GM03348 (cell line): ENCODE measurements at regions not wholly inside any gene's neighbourhood (a gene's known extent, or its start where the extent isn't known, plus 50 kb on each side); places are given as distances from the start of the nearest gene placed in this dataset.
"Not testable (repeated sequence)": the region's sequence is repeated elsewhere in the genome, so short reads cannot be mapped to it uniquely, and the experiment has no call there.

Experiments used
- DNase-seq: peaks from one replicate; pipeline ENCODE4 v3.0.0; 2012; ENCODE audit warnings: low spot score

DNA sequence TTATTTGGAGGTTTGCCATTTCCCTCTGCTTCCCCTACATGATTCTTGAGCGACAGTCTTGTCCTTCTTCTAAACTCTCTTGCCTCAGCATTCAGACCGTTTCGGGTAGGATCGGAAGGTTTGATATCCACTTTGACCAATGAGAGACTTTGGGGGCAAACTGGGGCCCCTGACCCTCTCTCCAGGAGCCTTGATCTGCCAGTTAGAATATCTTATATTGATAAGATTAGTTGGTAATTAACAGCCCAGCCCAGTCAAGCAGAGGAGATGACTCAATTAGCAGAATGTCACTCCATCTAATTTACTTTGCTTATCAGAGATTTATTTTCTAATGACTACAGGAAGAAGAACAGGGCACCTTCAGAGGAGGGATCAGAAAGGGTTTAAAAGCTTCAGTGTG lies 532.8 kb downstream of the XYLT1 start:
- no peak for DNase-seq

DNA sequence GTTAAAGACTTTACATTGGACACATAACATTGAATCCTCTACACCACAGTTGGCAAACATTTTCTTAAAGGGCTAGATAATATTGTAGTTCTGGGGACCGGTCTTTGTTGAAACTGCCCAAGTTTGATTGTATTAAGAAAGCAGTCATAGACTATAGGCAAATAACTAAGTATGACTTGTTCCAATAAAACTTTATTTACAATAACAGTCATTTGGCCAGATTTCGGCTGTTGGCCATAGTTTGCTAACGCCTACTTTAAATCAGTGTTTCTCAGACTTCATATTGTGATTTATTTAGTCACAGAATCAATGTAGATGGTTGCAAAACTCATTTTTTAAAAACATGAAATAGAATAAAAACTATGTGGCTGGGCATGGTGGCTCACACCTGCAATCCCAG lies 531.8 kb downstream of the XYLT1 start:
- no peak for DNase-seq

DNA sequence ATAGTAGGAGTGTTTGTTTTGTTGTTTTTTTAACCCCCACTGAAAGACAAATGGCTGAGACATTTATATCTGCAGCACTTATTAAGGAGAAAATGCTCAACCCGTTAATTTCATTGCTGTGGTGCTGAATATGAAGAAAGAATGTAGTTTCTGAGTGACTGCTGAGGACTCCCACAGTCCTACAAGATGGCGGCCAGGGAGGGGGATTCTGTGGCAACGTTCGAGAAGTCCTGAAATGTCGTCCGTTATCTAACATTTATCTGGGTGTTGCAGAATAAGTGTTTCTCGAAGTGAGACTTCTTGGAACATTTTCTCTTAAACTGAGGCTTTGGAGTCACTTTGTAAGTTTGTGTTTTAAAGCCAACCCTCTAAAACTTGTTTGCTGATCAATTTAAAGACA lies 530.4 kb downstream of the XYLT1 start:
- DNase-seq, result no peak

DNA sequence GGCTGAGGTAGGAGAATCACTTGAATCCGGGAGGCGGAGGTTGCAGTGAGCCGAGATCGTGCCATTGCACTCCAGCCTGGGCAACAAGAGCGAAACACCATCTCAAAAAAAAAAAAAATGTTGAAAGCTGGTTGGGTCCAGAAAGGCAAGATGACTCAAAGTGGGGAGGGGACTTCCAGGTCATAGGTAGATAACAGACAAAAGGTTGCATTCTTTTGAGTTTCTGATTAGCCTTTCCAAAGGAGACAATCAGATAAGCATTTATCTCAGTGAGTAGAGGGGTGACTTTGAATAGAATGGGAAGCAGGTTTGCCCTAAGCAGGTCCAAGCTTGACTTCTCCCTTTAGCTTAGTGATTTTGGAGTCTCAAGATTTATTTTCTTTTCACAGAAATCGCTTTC lies 527.9 kb downstream of the XYLT1 start:
- not testable (repeated sequence) for DNase-seq

DNA sequence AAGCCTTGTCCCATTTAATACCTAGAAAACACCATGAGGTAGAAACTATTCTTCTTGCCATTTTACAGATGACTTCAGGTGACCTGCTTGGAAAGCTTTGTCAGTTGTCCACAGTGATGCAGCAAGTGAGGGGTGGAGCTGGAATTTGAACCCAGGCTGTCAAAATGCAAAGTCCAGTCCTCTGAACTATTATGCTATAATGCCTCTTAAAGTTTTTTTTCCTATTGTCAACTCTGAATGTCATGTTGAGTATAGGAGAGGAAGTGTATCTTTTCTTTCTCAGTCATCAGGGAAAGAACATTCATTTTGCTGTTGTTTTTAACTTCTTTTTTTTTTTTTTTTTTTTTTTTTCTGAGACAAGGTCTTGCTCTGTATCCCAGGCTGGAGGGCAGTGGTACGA lies 525.6 kb downstream of the XYLT1 start:
- DNase-seq, result no peak

DNA sequence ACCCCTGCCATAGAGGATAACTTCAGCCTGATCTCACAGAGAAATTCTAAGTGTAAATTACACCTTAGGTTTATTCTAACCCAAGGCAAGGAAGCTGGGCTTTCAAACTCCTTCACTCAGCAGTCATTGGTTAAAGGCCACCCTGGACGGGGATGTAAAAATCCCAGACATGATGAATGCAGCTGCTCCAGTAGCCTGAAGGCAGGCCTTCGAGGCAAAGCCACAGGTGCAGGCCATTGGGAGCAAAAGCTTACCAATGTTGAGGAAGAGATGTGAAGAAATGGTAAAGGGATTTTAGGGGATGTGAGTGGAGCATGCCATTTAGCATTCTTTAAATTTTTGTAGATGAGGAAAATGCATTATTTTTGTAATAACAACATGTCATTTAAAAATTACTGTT lies 514.4 kb downstream of the XYLT1 start:
- no peak for DNase-seq

DNA sequence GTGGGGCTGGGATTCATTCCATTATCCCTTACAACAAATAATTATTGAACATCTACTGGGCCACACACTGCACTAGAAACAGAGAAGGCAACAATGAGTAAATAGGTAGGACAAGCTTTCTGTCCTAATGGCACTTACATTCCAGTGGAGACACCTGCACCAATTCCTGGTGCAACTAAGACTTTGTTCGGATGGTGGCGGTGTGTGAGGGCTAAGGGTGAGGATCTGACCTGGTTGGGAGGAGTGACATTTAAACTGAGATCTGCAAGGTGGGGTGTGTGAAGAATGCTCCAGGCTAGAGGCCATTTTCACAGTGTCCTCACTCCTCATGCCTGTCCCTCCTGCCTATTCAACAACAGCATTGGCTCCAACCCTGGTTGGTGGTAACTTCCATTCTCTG lies 510.0 kb downstream of the XYLT1 start:
- no peak for DNase-seq

DNA sequence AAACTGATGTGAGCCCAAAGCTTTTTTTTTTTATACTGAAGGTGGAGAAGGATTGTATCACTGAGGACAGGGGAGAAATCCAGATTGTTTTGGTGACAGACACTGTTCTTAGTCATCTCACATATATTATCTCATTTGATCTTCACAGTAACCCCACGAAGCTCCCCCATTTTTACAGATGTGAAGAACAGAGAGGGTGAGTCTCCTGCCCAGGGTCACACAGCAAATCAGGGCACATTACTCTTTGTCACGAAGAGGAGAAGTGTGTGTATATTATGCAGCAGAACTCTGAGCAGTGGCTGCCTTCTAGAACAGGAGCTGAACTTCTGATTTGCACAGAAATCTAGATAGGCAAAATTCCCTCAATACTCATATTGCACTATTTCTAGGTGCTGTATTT lies 504.3 kb downstream of the XYLT1 start:
- DNase-seq, result no peak

DNA sequence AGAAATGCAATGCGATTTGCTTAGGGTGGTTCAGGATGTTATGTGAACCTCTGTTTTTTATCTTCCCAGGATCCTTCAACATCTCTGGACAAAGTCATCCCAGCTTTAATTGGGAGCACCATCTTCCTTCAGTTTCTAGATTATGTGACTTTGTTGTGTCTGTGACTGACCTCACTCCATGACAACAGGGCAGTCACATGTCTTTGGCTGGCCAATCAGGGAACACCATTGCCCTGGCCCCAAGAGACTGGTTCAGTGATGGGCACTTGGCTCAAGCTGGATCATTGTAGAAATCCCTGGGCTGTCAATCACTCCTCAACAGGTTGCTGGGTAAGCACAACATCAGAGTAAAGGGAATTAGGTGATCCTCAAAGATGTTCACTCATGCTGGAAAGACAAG lies 499.7 kb downstream of the XYLT1 start:
- no peak for DNase-seq

DNA sequence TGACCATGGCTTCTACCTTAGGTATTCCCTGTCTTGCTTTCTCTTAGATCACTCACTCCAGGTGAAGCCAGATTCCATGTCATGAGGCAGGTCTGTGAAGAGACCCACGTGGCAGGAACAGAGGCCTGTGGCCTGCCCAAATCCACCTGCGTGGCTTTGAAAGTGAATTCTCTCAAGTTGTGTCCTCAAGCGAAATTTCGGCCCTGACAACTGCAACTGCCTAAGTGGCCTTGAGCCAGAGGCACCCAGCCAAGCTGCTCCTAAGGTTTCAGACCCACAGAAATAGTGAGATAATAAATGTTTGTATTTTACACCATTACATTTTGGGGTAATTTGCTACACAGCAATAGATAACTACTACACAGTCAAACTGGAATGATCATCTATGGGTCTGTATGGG lies 497.9 kb downstream of the XYLT1 start:
- no peak for DNase-seq

DNA sequence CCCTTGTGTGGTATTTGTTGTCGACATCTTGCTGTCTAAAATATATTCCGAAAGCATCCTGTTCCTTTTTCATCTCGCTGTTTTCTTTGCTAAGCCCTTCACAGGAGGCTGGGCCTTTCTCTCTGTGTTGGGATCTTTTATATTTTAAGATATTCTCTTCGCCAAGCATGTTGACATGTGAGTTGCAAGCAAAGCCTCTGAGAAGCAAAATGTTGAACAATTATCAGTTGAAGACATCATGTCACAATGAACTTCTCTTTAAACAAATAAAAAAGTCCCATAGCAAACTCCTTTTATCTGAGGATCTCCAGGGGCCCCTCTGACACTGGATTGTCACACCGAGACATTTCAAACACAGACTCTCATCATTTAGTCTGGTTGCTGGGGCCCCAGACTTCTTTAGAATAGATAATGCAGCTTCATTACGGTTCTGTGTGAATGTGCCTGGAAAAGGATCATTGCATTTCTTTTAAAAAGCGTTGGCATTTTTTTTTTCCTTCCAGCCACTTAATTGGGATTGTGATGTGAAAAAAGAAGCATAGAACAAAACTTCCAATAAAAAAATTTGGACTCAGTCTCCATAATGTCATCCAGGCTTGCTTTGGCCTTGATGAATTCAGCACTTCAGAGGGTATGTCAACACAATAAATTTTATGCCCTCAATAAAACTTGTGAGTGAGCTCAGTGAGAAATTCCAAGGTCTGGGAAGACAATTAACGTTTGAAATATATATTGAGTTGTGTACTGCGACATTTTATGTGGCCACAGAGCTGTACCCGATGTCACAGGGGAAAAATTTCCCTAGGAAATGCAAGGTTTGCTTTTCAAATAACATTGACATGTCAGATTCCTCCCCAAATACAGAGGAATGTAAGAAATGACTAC lies 496.8 kb downstream of the XYLT1 start:
- DNase-seq, result no peak

DNA sequence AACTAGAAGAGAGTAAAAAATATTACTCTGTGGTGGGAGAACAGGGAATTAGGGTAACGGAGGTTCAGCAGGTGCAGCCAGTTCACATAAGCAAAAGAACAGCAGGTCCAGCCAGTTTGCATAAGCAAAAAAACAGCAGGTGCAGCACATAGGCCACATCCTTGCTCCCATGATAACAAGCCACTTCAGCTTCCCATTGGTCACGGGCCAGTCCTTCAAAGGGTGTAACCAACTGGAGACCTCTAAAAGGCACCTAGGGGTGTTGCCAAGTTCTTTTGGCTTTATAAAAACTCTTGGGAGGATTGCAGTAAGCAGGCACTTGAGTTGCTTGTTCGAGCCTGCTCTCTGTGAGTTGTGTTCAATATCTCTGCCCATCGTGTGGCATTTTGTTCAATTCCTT lies 488.1 kb downstream of the XYLT1 start:
- DNase-seq, result no peak

DNA sequence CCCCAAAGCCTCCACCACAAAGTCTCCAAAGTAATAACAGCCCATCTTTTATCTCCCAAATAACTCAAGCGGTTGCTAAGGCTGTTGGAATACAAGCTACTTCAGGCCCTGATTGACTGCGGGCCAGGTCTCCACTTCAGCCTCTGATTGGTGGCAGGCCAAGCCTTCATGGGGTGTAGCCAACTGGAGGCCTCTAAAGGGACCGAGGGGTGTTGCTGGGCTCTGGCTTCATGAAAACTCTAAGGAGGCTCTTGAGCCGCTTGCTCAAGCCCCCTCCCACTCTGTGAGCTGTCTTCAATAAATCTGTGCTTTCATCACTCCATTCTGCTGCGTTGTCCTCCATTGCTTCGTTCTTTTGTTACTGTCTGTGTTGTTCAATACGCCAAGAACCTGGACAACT lies 487.2 kb downstream of the XYLT1 start:
- DNase-seq, result no peak

DNA sequence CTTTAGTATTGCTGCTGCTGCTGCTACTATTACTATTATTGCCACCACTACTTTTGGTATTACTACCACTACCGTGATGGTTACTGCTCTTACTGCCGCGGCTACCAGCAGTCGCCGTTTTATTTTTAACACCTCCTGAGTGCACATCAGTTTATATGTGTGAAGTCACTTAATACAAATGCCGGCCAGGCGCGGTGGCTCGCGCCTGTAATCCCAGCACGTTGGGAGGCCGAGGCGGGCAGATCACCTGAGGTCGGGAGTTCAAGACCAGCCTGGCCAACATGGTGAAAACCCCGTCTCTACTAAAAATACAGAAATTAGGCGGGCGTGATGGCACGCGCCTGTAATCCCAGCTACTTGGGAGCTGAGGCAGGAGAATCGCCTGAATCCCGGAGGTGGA lies 486.7 kb downstream of the XYLT1 start:
- not testable (repeated sequence) for DNase-seq

DNA sequence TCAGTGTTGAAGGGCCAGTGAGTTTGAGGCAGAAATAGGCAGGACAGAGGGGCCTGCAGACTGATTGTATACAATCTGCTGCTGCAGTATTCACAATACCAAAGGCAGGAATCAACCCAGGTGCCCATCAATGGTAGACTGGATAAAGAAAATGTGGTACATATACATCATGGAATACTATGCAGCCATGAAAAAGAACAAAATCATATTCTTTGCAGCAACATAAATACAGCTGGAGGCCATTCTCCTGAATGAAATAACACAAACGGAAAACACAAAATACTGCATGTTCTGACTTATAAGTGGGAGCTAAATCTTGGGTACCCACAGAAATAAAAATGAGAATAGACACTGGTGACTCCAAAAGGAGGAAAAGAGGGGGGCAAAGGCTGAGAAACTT lies 485.1 kb downstream of the XYLT1 start:
- DNase-seq, result no peak

DNA sequence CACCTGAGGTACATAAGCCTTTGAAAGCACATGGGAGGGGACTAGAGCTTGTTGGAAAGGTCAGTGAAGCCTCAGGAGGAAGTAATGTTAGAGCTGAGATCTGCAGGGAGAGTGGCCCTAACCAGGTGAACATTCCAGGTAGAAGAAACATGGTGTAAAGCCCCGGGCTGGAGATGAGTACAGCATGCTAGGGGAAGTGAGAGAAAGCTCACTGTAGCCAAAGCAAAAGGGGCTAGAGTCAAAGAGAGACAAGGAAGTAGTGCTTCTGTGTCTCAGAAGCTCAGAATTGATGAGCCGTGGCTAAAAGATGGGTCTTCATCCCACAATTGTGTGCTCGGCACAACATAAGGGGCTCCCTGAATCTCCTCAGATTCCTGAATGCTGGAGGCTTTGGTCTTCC lies 481.8 kb downstream of the XYLT1 start:
- no peak for DNase-seq

DNA sequence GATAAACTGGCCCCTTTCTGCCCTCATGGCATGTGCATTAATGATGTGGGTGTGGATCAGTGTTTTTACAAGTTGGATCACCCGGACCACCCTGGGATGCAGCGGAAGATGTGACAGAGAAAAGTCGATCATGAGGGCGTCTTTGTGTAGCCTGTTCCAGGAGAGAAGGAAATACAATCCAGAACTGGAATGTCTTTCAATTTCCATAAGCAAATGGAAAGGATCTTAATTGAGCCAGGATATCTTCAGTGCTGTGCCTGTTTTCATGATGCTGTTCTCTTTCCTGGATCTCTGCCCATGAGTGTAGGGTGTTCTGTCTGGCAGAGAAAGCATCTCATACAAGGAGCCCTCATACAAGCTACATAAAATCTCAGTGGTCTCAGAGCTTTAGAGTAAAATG lies 481.4 kb downstream of the XYLT1 start:
- DNase-seq, result no peak

DNA sequence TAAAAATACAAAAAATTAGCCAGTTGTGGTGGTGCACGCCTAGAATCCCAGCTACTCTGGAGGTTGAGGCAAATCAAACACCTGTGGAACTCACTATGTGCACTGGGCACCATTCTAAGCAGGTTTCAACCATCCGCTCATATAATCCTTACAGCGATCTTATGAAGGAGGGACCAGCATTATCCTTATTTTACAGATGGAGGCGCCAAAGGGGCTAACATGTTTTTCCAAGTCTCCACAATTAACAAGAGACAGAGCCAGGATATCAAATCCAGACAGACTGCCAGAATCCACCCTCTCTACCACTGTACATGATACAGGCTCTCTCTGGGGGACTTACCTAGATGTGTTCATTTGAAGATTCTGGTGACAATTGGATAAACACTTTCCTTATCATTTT lies 479.0 kb downstream of the XYLT1 start:
- no peak for DNase-seq

DNA sequence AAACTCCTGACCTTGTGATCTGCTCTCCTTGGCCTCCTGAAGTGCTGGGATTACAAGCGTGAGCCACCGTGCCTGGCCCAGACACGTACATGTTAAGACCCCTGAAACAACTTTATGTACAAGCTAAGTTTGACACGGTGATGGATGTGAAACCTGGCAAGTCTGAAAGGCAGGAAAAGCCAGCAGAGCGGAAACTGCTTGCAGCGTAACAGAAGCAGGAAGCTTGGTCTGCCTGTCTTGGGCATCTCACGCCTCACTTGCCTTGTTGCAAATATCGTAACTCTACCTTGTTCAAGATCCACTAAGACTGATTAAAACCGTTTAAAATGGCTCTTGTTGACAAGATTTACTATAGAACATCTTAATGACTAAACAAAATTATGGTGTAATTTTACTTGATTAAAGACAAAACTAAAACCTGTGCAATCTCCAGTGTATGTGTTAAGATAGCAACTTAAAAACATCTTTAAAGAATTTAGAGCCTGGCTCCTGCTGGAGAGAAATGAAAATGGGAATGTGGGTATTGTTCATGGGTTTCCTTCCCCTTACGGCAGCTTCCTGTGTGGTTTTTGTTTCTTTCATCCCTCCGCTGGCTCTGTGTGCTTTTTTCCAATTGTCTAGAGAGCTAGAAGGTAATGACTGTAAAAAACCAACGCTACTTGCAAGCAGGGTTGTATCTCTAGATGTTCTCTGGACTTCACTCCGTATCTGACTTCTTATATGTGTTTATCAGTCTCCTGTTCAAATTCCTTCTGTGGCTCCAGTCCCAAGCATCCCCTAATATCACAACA lies 477.6 kb downstream of the XYLT1 start:
- no peak for DNase-seq

DNA sequence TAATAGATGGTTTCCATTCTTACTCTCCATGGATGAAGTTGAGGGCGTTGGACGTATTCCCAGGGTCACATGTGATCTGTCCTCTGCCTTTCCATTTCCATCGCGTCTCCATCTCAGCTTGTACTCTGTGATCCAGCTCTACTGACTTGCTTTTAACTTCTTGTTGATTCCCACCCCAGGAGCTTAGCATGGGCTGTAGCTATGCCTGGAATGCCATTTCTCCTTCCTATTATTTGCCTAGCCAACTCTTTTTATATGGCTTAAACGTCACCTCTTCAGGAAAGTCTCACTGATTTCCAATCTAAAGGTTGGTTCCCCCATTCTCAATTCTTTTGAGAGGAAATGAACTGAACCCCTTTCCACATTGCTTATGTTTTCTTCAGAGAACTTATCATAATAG lies 475.9 kb downstream of the XYLT1 start:
- DNase-seq, result no peak

DNA sequence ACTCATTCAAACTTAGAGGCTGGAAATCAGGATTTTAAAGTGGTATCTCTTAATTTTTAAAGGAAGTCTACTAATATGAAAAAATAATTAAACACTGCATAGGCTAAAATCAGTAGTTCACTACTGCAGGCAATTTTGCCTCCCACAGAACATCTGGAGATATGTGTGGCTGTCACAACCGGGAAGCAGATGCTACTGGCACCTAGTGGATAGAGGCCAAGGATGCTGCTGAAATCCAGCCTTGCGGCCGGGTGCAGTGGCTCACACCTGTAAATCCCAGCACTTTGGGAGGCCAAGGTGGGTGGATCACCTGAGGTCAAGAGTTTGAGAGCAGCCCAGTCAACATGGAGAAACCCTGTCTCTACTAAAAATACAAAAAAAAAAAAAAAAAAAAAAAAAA lies 473.9 kb downstream of the XYLT1 start:
- DNase-seq, result no peak

DNA sequence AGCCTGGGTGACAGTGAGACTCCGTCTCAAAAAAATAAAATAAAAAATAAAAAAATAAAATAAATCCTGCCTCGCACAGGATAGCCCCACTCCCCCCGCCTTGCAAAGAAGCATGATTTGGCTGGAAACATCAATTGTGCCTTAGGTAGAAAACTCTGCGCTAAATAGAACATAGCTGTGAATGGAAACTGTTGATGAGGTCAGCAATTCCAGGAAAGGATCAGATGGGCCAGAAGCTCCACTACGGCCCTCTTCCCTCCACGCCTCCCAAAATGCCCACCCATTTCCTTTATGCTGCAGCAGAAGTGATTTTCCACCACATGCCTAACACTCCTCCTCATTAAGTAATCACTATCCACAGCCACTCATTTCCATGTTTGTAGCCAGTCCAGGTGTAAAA lies 473.4 kb downstream of the XYLT1 start:
- DNase-seq, result no peak

DNA sequence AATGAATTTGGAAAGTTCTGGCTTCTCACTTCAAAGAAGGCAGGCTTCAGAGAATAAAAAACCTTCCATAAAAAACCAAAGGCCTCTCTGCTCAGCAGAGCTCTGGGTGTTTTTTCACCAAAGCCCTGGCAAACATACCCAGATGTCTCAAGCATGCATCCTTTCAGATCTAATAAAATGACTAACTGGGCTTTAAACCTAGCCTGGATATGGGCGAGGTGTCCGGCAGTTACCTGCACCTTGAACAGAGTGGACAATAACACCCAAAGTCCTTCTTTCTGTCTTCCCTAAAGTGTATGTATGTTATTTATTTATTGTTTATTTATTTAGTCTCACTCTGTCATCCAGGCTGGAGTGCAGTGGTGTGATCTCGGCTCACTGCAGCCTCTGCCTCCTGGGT lies 469.3 kb downstream of the XYLT1 start:
- DNase-seq, result no peak

DNA sequence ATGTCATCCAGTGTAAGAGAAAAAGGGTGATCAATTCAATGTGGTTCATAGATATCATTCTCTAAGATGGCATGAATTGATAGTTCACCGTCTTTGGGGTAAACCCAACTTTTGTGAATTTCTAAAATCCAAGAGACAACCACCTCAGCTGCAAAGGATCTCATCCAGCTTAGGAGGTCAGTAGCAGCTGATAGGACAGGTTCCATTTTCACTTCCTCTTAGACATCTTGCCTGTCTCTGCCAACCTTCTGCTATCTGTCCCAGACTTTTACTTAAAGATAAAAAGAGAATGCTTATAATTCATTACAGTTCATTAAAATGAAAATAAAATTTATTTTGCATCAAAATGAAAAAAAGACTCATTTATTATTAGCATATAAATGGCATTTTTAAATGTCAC lies 468.2 kb downstream of the XYLT1 start:
- no peak for DNase-seq
